Stimulated activated memory B cell treated with anti-CD40 and anti-IgM and Interleukin-4, amounts not matched to agents 10 μg/mL and 1 μg/mL and 100 μg/mL, for 72 hours (primary cell): ENCODE measurements at regions not wholly inside any gene's neighbourhood (a gene's known extent, or its start where the extent isn't known, plus 50 kb on each side); places are given as distances from the start of the nearest gene placed in this dataset.
"Not testable (repeated sequence)": the region's sequence is repeated elsewhere in the genome, so short reads cannot be mapped to it uniquely, and the experiment has no call there.

Experiments used
- ATAC-seq: fragments of 150-1000 bp; cut with Tn5 transposase; 2 replicates; pipeline ENCODE4 v1.10.0; 2021
- H3K27ac Mint-ChIP-seq: one replicate; pipeline ENCODE4 v1.8.0; 2022; ENCODE audit warnings: mild to moderate bottlenecking, mixed read lengths
- H3K27me3 Mint-ChIP-seq: one replicate; pipeline ENCODE4 v1.8.0; 2022; ENCODE audit warnings: mixed read lengths
- H3K36me3 Mint-ChIP-seq: one replicate; pipeline ENCODE4 v1.8.0; 2022; ENCODE audit warnings: mixed read lengths
- H3K4me1 Mint-ChIP-seq: one replicate; pipeline ENCODE4 v1.8.0; 2022; ENCODE audit warnings: mixed read lengths
- H3K4me3 Mint-ChIP-seq: one replicate; pipeline ENCODE4 v1.8.0; 2022; ENCODE audit warnings: mild to moderate bottlenecking, moderate library complexity, mixed read lengths
- H3K9me3 Mint-ChIP-seq: one replicate; pipeline ENCODE4 v1.8.0; 2022; ENCODE audit warnings: mixed read lengths

DNA sequence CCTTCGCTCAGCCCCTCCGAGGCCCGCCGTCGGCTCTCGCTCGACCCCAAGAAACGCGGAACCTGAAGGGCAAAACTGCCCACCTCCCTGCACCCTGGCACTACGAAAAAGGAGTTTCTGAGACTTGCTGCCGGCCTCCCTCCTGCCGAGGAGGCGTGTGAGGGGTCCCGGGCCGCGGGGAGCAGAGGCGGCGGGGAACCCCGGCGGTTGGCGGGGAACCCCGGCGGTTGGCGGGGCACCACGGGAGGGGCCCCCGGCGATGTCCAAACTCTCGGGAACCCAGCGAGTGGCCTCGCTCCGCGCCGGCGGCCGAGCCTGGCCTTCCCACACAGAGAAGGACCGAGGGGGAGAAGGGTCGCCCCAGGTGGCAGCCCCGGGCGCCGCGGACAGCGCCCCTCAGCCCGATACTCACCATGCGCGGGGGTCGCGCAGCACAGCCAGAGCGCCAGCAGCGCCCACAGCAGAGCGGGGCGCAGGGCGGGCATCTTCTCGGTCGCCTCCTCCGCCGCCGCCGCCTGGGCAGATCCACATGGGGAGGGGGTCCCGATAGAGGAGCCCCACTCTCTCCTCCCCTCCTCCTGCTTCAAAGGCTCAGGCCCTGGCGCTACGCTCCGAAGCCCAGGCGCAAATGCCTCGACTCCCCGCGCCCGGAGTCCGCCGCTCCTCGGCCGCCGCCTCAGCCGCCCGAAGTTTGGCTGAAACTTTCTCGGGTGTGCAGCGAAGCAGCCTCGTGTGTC, 69.4 kb upstream of the NUDT4B start:
- not testable (repeated sequence) for H3K27ac Mint-ChIP-seq, H3K4me1 Mint-ChIP-seq, H3K9me3 Mint-ChIP-seq, H3K27me3 Mint-ChIP-seq, H3K36me3 Mint-ChIP-seq
- ATAC-seq = peak; percentile 68
- peak overlapping the region; percentile 78 for H3K4me3 Mint-ChIP-seq

DNA sequence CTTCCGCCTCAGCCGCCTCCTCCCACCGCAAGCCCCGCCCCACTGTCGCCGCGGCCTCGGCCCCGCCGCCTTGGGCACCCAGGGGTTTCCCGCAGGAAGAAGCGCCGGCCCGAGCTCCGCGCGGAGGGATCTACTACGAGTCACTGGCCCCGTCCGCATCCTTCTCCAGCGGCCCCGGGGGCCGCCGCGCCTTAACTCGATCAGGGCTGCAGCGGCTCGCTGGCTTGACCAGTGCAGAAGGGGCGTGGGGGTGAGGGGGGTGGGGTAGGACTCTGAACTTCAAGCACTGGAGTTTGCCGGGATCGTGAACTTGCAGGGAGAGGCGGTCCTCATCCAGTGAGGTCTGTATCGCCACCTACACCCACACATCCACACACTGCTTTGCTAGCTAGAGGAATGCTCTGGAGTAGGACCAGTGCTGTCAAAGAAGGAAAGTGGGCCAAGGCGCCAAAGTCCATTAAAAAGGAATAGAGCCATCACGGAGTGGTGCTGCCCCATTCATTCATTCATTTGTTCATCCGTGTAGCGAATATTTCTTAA, 68.7 kb upstream of the NUDT4B start:
- peak; percentile 74 for ATAC-seq
- H3K27me3 Mint-ChIP-seq, H3K36me3 Mint-ChIP-seq, H3K27ac Mint-ChIP-seq, H3K9me3 Mint-ChIP-seq, H3K4me1 Mint-ChIP-seq: not testable (repeated sequence)
- peak overlapping the region; percentile 78 for H3K4me3 Mint-ChIP-seq

DNA sequence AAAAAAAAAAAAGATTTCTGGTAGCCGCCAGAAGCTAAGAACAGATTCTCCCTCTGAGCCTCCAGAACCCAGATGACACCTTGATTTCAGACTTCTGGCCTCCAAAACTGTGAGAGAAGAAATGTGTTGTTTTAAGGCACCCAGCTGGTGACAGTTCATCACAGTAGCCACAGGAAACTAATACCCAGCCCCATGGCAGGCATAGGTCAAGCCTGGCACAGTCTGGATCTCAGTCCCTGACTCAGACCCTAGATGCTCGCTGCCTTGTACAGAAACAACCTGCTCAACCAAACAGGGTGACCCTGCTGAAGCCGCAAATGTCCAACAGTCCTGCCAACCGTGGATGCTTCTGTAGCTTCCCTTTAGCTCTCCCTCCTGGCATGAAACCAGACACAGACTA, 61.8 kb upstream of the NUDT4B start:
- H3K4me3 Mint-ChIP-seq = not testable (repeated sequence)

DNA sequence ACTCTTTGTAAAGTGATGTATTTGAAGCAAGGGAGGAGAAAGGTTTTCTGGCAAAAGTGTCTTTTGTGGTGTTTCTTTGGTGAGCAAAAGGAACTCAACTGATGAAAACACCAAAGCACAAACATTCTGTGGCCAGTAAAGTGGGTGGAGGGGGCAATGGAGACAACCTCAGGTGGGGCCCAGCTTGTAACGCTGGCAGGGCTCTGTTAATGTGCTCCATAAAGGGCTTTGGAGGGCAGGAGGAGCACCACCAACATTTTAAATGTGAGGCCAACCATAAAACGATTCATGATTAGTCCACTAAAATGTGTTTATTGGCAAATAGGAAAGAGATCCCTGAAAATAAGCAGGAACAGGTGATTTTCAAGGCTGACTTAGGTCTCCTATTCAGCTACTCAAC, 61.2 kb upstream of the NUDT4B start:
- H3K4me3 Mint-ChIP-seq, H3K36me3 Mint-ChIP-seq, H3K27me3 Mint-ChIP-seq, H3K4me1 Mint-ChIP-seq, ATAC-seq, H3K9me3 Mint-ChIP-seq, H3K27ac Mint-ChIP-seq: not testable (repeated sequence)

More for the DNA sequence above, 61.8 kb upstream of the NUDT4B start:
- not testable (repeated sequence) for ATAC-seq, H3K4me1 Mint-ChIP-seq, H3K9me3 Mint-ChIP-seq, H3K27me3 Mint-ChIP-seq, H3K36me3 Mint-ChIP-seq, H3K27ac Mint-ChIP-seq
